HG03432 (cell line): ENCODE measurements at regions not wholly inside any gene's neighbourhood (a gene's known extent, or its start where the extent isn't known, plus 50 kb on each side); places are given as distances from the start of the nearest gene placed in this dataset.

Experiments used
- ATAC-seq: cut with Tn5 transposase; IDR thresholded peaks from one replicate; pipeline ENCODE4 v1.9.1; 2021; ENCODE audit warnings: mild to moderate bottlenecking, moderate library complexity; ENCODE audit not compliant: unreplicated experiment

GRCh38 chr14:97180304-97181200, 383.4 kb downstream of the VRK1 start:
- ATAC-seq, result no peak

DNA sequence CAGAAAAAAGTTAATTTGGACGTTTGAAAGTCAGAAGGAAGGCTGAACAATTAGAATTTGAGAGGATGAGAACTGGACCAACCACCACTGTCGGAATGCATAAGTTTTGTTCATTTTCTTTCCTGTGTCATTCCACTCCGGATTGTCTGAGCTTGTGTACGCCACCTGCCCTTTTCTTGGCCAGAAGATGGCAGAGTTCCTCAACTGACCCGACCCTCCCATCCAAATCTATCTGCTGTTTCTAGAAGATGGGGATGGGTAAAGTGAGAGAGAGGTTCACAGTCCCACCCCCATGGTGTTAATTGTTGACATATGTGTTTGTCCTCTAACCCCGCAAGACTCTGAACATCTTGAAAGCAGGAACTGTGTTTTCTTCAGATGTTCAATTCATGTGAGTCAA, 388.0 kb downstream of the VRK1 start:
- ATAC-seq, result no peak

DNA sequence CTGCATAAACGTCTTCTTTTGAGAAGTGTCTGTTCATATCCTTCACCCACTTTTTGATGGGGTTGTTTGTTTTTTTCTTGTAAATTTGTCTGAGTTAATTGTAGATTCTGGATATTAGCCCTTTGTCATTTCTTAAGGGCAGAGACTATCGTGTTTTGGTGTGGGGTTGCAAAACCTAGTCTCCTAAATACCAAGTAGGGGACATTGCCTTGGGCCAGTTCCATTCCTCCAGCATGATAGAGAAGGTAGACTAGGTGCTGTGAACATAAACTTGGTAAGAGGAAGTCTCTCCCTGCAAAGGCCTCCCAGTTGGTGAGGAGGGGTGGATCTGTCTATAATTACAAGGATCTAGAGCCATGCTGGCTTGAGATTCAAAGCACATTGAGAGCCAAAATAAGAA, 390.7 kb downstream of the VRK1 start:
- ATAC-seq, result no peak

DNA sequence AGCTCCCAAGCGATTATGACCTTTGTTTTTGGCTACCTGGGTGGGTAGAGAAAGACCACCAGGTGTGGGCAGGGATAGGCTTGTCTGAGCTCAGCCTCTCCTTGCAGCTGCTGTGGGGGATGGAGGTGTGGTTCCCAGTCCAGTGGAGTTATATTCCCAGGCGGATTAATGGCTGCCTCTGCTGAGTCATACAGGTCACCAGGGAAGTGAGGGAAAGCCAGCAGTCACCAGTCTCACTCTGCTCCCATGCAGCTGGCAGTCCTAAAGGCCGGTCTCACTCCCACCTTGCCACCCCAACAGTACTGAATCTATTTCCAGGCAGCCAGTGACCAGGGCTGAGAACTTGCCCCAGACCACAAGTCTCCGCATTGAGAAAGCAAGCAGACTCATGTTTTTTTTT, 399.2 kb downstream of the VRK1 start:
- ATAC-seq, result no peak

DNA sequence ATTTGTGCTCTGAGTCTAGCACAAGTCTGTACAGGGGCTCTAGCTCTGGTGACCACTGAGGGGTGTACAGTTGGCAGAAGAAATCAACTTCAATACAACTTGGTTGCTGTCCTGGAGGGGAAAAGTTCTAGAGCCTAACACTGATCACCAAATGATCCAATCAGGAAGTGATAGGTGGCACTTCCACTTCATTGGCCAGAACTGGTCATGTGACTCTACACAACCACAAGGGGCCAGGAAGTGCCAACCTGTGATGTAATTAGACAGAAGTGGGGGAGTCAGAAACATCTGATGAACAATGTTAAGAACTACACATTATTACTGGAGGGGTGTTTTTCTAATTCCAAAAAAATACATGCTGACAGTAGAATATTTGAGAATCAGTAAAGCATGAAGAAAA, 401.6 kb downstream of the VRK1 start:
- no peak for ATAC-seq

GRCh38 chr14:97200245-97200644, 403.1 kb downstream of the VRK1 start:
- no peak for ATAC-seq

GRCh38 chr14:97206916-97207315, 409.7 kb downstream of the VRK1 start:
- no peak for ATAC-seq

- no peak for ATAC-seq
These were observed 413.0 kb downstream of the VRK1 start for GRCh38 chr14:97210202-97210601.

DNA sequence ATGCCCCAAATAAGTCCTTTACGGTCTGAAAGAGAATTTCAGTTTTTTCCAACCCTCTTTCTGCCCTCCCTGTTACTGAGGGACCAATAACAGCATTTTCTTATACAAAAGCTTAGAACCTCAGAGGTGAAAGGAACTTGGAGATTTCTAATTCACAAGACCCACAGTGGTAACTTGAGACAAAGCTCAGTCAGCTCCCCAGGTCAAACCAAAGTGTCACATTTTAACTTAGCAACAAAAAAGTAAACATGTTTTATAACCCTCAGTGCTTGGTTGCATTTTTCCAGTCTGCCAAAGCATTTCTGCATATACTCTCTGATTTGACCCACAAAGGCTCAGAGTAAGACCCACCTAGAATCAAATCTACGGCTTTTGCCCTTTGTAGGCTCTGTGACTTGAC, 415.2 kb downstream of the VRK1 start:
- no peak for ATAC-seq

- ATAC-seq, result no peak
These were observed 416.5 kb downstream of the VRK1 start for GRCh38 chr14:97213720-97214119.

DNA sequence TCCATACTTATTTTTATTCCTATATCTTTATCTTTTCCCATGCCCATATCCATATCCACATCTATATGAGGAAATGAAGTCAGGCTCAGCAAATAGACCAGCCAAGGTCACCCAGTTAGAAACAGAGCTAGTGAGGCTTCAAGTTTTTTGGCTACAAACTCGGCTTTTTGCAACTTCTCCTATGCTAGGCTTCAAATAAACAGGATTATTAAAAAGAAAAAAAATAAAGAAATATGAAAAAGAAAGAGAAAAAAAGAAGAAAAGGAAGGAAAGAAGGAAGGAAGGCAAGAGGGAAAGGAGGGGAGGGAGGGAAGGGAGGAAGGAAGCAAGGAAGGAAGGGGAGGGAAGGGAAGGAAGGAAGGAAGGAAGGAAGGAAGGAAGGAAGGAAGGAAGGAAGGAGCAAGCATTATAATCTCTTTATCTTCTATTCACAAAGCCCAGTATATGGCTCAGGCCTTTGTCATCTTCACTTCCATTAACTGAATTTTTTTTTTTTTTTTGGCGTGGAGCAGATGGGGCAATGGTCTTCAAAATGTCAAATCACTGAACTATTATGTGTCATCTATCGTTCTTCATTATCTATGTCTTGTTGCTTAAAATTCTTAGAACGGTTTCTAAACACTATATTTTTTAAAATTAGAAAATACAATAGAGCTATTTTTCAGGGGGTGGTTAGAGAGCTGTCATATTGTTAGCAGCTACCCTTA, 418.2 kb downstream of the VRK1 start:
- no peak for ATAC-seq

GRCh38 chr14:97217111-97217885, 420.1 kb downstream of the VRK1 start:
- no peak for ATAC-seq

DNA sequence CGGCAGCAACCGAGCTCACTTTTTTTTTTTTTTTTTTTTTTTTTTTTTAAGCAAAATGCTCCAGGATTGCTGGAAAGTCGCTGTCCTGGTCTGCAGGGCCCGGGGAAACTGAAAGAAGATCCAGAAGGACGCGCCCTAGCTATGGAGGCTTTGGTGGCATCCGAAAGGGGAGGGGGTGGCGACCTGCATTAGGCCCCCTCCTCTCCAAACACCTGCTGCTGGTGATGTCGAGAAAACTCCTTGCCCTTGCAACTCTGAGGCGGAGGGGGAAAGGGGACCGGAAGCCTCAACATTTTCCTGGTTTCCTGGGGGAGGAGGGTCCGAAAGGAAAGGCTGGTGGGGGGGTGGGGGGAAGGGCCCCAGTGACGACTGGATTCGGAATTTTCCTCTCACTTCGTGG, 421.1 kb downstream of the VRK1 start:
- ATAC-seq, result no peak

DNA sequence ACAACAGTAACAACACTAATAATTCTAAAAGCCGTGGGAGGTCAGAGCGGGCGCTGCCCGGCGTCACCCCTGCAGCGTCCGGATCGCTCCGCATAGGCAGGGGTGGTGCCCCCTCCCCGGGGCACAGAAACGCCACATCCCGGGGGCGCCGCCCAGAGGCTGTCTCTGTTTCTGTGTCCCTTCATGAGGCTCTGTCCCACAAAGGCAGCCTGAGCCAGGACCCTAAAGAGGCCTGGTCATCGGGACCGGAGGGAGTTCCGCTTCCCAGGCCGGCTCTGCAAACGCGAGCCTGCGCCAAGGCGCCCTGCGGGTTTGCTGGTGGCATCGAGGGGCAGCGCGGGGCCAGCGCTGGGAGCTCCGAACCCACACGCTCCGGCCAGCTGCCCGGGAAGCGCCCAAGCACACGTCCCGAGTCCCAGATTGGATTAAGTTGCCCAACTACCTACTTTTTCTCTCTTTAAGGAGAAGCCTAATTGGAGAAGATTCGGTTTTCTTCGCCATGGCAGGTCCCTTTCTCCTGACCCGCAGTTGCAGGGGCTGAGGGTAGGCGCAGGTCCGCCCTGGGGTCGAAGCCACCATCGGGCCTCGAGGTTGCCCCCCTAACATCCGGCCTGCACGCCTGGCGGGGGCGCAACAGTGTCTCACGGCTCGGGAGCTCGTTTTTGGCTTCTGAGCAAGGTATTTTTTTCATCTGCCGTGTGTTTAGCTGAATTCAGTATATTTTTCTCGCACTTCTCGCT, 421.7 kb downstream of the VRK1 start:
- ATAC-seq, result no peak

DNA sequence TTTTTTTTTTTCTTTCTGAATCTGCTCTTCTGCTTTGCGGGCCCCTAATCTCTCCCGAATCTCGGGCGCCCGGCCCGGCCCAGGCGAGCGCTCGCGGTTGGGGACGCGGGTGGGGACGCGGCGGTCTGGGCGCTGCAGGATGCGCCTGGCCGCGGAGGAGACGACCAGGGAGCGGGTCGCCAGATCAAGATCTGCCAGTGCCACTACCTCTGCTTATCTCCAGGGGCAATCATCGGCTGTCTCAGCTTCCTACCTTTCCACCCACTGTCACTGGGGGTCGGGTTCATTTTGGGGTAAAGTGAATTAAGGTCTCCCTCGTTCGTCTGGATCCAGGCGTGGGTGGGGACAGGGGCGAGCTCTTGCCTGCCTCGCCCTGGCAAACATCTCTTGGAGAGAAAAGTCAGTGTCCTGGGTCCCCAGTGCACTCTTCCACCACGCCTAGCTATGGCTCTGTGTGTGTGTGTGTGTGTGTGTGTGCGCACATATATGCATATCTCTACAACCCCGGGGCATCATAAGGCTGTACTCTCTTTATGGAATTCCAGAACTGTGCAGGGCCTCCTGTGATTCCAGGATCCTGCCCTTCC, 422.3 kb downstream of the VRK1 start:
- ATAC-seq, result no peak

DNA sequence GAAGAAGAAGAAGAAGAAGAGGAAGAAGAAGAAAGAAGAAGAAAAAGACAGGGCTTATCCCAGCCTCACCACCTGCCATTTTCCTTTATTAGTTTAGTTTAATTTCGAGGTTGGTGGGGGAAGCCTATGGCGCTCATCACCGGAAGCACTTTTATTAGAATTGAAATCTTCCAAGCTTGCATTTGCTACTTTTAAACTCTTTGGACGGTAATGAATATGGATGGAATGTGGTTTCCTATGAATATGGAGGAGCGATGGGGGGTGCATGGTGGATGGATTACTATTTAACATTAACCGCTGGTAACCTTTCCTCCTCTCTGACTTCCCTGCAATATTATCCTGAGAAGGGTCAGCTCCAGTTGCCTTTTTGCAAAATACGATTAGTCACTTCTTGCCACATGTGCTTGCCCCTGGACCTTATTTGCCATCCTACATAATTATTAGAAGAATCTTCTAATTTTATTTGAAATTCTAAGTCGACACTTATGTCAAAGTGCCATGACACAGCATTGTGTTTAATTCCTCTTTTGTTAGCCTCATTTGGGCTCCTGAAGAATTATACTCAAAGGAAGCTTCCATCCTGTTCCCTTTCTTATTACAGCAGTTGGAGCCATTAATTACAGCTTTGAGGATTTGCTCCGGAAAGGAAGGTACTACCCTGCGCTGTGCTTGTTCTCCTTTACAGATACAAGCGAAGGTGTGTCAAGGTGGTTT, 424.5 kb downstream of the VRK1 start:
- ATAC-seq, result no peak

DNA sequence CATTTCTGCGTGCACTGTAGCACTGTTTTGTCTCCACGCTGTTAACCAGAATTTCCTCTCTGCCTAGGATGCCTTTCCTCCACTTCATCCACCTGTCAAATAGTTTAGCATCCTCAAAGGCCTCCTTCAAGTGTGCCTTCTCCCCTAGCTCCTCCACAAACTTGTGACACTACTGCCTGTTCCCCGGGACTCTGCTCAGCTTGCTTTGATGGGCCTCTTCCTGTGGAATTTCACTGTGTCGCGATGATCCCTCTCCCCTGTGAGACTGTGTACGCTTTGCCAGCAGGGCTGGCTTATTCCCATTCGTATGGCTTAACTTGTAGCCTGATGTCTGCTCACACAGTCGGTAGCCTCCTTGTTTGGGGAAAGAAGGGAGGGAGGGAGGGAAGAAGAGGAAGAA, 426.8 kb downstream of the VRK1 start:
- ATAC-seq, result no peak

- no peak for ATAC-seq
These were observed 432.9 kb downstream of the VRK1 start for GRCh38 chr14:97230051-97230450.

GRCh38 chr14:97233319-97233985, 436.3 kb downstream of the VRK1 start:
- no peak for ATAC-seq
